WTC11 (cell line): ENCODE measurements at regions not wholly inside any gene's neighbourhood (a gene's known extent, or its start where the extent isn't known, plus 50 kb on each side); places are given as distances from the start of the nearest gene placed in this dataset.

ENCODE experiments used
- RORB ChIP-seq: fragments of 250-450 bp; sonication (Bioruptor Pico); IDR thresholded peaks from 2 replicates; pipeline ENCODE4 v1.9.0; 2021; ENCODE audit warnings: mild to moderate bottlenecking
- TEAD1 ChIP-seq: sonication (generic); formaldehyde crosslinking; IDR thresholded peaks from 2 replicates; pipeline ENCODE4 v1.8.0; 2022; ENCODE audit warnings: mild to moderate bottlenecking, missing genetic modification reagents
- ZNF138 ChIP-seq: sonication (generic); formaldehyde crosslinking; conservative IDR thresholded peaks from 2 replicates; pipeline ENCODE4 v1.8.1; 2022; ENCODE audit warnings: mild to moderate bottlenecking, moderate library complexity, missing genetic modification reagents

GRCh38 chr7:140229591-140230515, 53.1 kb upstream of the KDM7A start:
- no peak for TF ChIP-seq RORB
- TF ChIP-seq ZNF138 (CRISPR knock-in tag), result no peak
- TF ChIP-seq TEAD1 (CRISPR knock-in tag), result no peak
